ENCODE measurements at regions not wholly inside any gene's neighbourhood (a gene's known extent, or its start where the extent isn't known, plus 50 kb on each side); places are given as distances from the start of the nearest gene placed in this dataset.

DNA sequence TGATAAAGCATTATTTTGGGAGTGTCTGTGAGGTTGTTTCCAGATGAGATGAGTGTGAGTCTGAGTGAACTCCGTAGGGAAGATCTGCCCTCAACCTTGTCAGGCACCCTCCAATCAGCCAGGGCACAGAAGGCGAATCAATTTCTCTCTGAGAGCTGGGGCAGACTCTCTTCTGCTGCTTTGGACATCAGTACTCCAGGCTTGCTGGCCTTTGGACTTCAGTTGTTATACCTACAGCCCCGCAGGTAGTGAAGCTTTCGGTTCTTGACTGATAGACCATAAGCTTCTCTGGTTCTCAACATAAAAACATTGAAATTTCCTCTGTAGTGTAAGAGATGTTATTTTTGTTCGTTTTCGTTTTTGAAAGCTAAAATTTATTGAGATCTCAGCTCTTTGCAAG, 71.4 kb downstream of the MAFB start:
- 83% methylated on average over 6 of the region's 6 CpGs for WGBS (ENCODE audit: low lambda C conversion rate, missing lambda C conversion rate)
- Histone ChIP-seq H4K20me1 (ENCODE audit: insufficient read depth, poor library complexity, severe bottlenecking) (no peaks in the 10 kb centered on the region), H2AFZ (no peak overlapping the region), H3K79me2 (no peaks in the 10 kb centered on the region), H3K27ac (no peak overlapping the region), H3K9me3 (ENCODE audit: low read depth) (no peaks in the 10 kb centered on the region), H3K4me2 (no peak overlapping the region), H3K9me2 (replicated peaks; ENCODE audit: insufficient read depth) (no peaks in the 10 kb centered on the region), H3K36me3 (replicated peaks; ENCODE audit: insufficient read depth, low read depth) (no peaks in the 10 kb centered on the region), H3K4me1 (ENCODE audit: insufficient read depth) (no peaks in the 10 kb centered on the region), H3K4me3 (no peak overlapping the region), H3K27me3 (peaks cover 6% of the 10 kb centered on the region)
- no peak for TF ChIP-seq EZH2phosphoT487 (IDR thresholded peaks at IDR 0.05; ENCODE audit: low read depth, severe bottlenecking, unreplicated experiment)
- TF ChIP-seq, protein P1, sequence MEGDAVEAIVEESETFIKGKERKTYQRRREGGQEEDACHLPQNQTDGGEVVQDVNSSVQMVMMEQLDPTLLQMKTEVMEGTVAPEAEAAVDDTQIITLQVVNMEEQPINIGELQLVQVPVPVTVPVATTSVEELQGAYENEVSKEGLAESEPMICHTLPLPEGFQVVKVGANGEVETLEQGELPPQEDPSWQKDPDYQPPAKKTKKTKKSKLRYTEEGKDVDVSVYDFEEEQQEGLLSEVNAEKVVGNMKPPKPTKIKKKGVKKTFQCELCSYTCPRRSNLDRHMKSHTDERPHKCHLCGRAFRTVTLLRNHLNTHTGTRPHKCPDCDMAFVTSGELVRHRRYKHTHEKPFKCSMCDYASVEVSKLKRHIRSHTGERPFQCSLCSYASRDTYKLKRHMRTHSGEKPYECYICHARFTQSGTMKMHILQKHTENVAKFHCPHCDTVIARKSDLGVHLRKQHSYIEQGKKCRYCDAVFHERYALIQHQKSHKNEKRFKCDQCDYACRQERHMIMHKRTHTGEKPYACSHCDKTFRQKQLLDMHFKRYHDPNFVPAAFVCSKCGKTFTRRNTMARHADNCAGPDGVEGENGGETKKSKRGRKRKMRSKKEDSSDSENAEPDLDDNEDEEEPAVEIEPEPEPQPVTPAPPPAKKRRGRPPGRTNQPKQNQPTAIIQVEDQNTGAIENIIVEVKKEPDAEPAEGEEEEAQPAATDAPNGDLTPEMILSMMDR (IDR thresholded peaks at IDR 0.05; ENCODE audit: poor library complexity): no peak
- TF ChIP-seq EZH2 (IDR thresholded peaks at IDR 0.05; ENCODE audit: borderline replicate concordance): no peak
- DNase-seq (ENCODE audit: low spot score): no peak

DNA sequence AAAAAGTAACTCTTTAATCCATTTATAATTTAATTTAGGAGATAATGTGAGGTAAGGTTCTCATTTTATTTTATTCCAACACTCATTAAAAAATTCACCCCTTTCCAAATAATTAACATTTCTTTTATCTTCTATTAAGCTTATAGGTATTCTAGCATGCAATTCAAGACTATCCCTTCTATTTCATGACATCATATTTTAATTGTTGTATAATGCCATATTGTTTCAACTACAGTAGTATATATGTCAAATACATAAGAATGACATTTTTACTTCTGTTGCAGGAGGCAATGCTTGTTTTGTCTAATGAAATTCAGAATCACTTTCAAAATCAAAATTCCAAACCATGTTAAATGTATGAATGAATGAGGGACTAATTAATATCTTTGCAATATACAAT, 76.2 kb downstream of the MAFB start:
- TF ChIP-seq EZH2phosphoT487 (IDR thresholded peaks at IDR 0.05; ENCODE audit: low read depth, severe bottlenecking, unreplicated experiment) (no peak), EZH2 (IDR thresholded peaks at IDR 0.05; ENCODE audit: borderline replicate concordance) (no peak)
- TF ChIP-seq, protein P1 (IDR thresholded peaks at IDR 0.05; ENCODE audit: poor library complexity): no peak
- H3K4me3 ChIP-seq: no peak overlapping the region
- no peaks in the 10 kb centered on the region for H3K4me1 ChIP-seq (ENCODE audit: insufficient read depth)
- no peak for DNase-seq (ENCODE audit: low spot score)
- peaks cover 6% of the 10 kb centered on the region for H3K27me3 ChIP-seq
- no peak overlapping the region for H3K27ac ChIP-seq
- no peaks in the 10 kb centered on the region for H3K9me3 ChIP-seq (ENCODE audit: low read depth)
- no peaks in the 10 kb centered on the region for H3K79me2 ChIP-seq
- no peaks in the 10 kb centered on the region for H3K36me3 ChIP-seq (replicated peaks; ENCODE audit: insufficient read depth, low read depth)
- no peak overlapping the region for H3K4me2 ChIP-seq
- no peak overlapping the region for H2AFZ ChIP-seq
- no peaks in the 10 kb centered on the region for H3K9me2 ChIP-seq (replicated peaks; ENCODE audit: insufficient read depth)
- no peaks in the 10 kb centered on the region for H4K20me1 ChIP-seq (ENCODE audit: insufficient read depth, poor library complexity, severe bottlenecking)

GRCh38 chr20:40612247-40612646, 76.8 kb downstream of the MAFB start:
- Histone ChIP-seq H3K9me2 (replicated peaks; ENCODE audit: insufficient read depth) (no peaks in the 10 kb centered on the region), H3K79me2 (no peaks in the 10 kb centered on the region), H3K4me2 (no peak overlapping the region), H3K9me3 (ENCODE audit: low read depth) (no peaks in the 10 kb centered on the region), H3K27ac (no peak overlapping the region), H3K36me3 (replicated peaks; ENCODE audit: insufficient read depth, low read depth) (no peaks in the 10 kb centered on the region), H2AFZ (no peak overlapping the region), H4K20me1 (ENCODE audit: insufficient read depth, poor library complexity, severe bottlenecking) (no peaks in the 10 kb centered on the region), H3K4me1 (ENCODE audit: insufficient read depth) (no peaks in the 10 kb centered on the region), H3K4me3 (no peak overlapping the region), H3K27me3 (peaks cover 6% of the 10 kb centered on the region)
- DNase-seq (ENCODE audit: low spot score): no peak
- TF ChIP-seq EZH2phosphoT487 (IDR thresholded peaks at IDR 0.05; ENCODE audit: low read depth, severe bottlenecking, unreplicated experiment) (no peak), EZH2 (IDR thresholded peaks at IDR 0.05; ENCODE audit: borderline replicate concordance) (no peak)
- TF ChIP-seq, protein P1 (IDR thresholded peaks at IDR 0.05; ENCODE audit: poor library complexity): no peak
- WGBS (ENCODE audit: low lambda C conversion rate, missing lambda C conversion rate): 91% methylated on average over 4 of the region's 4 CpGs

- DNase-seq (ENCODE audit: low spot score): no peak
- Histone ChIP-seq H3K4me1 (ENCODE audit: insufficient read depth) (no peaks in the 10 kb centered on the region), H3K79me2 (no peaks in the 10 kb centered on the region), H3K27ac (no peak overlapping the region), H3K9me3 (ENCODE audit: low read depth) (no peaks in the 10 kb centered on the region), H3K9me2 (replicated peaks; ENCODE audit: insufficient read depth) (no peaks in the 10 kb centered on the region), H3K36me3 (replicated peaks; ENCODE audit: insufficient read depth, low read depth) (no peaks in the 10 kb centered on the region), H3K4me3 (no peak overlapping the region), H3K4me2 (no peak overlapping the region), H2AFZ (no peak overlapping the region), H3K27me3 (no peaks in the 10 kb centered on the region), H4K20me1 (ENCODE audit: insufficient read depth, poor library complexity, severe bottlenecking) (no peaks in the 10 kb centered on the region)
- WGBS (ENCODE audit: low lambda C conversion rate, missing lambda C conversion rate): 83% methylated on average over 3 of the region's 3 CpGs
- TF ChIP-seq EZH2phosphoT487 (IDR thresholded peaks at IDR 0.05; ENCODE audit: low read depth, severe bottlenecking, unreplicated experiment) (no peak), EZH2 (IDR thresholded peaks at IDR 0.05; ENCODE audit: borderline replicate concordance) (no peak)
- TF ChIP-seq, protein P1 (IDR thresholded peaks at IDR 0.05; ENCODE audit: poor library complexity): no peak
Observed at GRCh38 chr20:40610730-40611129, 78.3 kb downstream of the MAFB start.
